ENCODE measurements at regions not wholly inside any gene's neighbourhood (a gene's known extent, or its start where the extent isn't known, plus 50 kb on each side); places are given as distances from the start of the nearest gene placed in this dataset.

DNA sequence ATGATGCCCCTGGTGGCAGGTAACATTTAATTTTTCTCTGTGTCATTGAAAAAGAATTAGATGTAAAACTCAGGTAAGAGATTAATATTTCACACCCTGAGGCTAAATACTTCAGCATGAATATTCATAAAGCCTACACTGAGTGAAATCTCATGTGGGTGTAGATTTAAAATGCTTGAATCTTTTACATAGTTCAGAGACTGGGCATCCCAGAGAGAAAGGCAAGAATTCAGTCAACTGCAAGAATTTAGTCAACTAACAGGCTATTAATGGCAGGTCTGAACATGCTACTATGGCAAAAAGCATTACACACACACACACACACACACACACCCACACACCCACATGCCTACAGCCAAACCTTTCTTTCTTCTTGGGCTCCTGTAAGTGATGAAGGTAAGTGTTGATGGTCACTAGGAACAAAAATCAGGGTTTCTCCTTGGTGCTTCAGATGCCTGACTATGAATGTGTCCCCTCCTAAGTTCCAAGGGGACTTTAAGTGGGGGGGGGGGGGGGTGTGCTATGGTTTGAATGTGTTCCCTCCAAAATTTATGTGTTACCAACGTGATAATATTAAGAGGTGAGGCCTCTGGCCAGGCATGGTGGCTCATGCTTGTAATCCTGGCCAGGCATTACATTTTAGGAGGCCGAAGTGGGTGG lies 63.7 kb upstream of the PSMD7 start:
- Histone ChIP-seq H3K9ac (ENCODE audit: insufficient read depth in 1 of 2, low read length in 2 of 2) (no peak overlapping the region), H3K4me3 (no peak overlapping the region), H3K27me3 (ENCODE audit: control insufficient read depth in 3 of 3, insufficient read depth in 3 of 3, low read length in 2 of 3) (no peaks in the 10 kb centered on the region), H3K36me3 (ENCODE audit: control insufficient read depth in 4 of 4, insufficient read depth in 4 of 4, low read length in 4 of 4) (no peaks in the 10 kb centered on the region), H3K27ac (ENCODE audit: low read depth in 1 of 2, low read length in 1 of 2) (no peak overlapping the region), H3K9me3 (ENCODE audit: control insufficient read depth in 4 of 4, insufficient read depth in 3 of 4, low read length in 3 of 4) (no peaks in the 10 kb centered on the region), H3K4me1 (ENCODE audit: control insufficient read depth in 5 of 5, insufficient read depth in 5 of 5, low read length in 5 of 5) (no peaks in the 10 kb centered on the region)
- TF ChIP-seq, protein P1, sequence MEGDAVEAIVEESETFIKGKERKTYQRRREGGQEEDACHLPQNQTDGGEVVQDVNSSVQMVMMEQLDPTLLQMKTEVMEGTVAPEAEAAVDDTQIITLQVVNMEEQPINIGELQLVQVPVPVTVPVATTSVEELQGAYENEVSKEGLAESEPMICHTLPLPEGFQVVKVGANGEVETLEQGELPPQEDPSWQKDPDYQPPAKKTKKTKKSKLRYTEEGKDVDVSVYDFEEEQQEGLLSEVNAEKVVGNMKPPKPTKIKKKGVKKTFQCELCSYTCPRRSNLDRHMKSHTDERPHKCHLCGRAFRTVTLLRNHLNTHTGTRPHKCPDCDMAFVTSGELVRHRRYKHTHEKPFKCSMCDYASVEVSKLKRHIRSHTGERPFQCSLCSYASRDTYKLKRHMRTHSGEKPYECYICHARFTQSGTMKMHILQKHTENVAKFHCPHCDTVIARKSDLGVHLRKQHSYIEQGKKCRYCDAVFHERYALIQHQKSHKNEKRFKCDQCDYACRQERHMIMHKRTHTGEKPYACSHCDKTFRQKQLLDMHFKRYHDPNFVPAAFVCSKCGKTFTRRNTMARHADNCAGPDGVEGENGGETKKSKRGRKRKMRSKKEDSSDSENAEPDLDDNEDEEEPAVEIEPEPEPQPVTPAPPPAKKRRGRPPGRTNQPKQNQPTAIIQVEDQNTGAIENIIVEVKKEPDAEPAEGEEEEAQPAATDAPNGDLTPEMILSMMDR (IDR thresholded peaks at IDR 0.05; ENCODE audit: control extremely low read depth, extremely low read depth): no peak
- DNase-seq: no peak
- ATAC-seq (ENCODE audit: insufficient read depth, low FRiP score): no peak
- 78 to 79% methylated on average over 2 of the region's 2 CpGs for WGBS, 2 donors

DNA sequence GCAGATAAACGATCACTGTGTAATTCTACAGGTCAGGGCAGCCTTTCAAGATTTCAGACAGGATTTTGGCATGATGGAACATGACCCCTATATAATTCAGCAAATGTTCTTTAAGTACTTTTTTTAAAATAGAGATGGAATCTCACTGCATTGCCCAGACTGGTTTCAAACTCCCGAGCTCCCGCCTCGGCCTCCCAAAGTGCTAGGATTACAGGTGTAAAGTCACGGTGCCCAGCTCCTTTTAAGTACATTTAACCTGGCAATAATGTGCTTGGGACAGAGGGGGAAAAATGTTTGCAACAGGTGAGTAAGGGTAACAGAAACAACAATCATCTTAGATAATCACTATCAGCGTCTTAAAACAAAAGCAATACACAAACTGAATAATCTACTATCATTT lies 66.5 kb upstream of the PSMD7 start:
- Histone ChIP-seq H3K27me3 (ENCODE audit: control insufficient read depth in 3 of 3, insufficient read depth in 3 of 3, low read length in 2 of 3) (no peaks in the 10 kb centered on the region), H3K9me3 (ENCODE audit: control insufficient read depth in 4 of 4, insufficient read depth in 3 of 4, low read length in 3 of 4) (no peaks in the 10 kb centered on the region), H3K36me3 (ENCODE audit: control insufficient read depth in 4 of 4, insufficient read depth in 4 of 4, low read length in 4 of 4) (no peaks in the 10 kb centered on the region), H3K27ac (ENCODE audit: low read depth in 1 of 2, low read length in 1 of 2) (no peak overlapping the region), H3K4me1 (ENCODE audit: control insufficient read depth in 5 of 5, insufficient read depth in 5 of 5, low read length in 5 of 5) (peaks cover 0 to 12% (median 4%) of the 10 kb centered on the region in 5 donors), H3K9ac (ENCODE audit: insufficient read depth in 1 of 2, low read length in 2 of 2) (no peak overlapping the region), H3K4me3 (no peak overlapping the region)
- no peak for DNase-seq
- TF ChIP-seq, protein P1 (IDR thresholded peaks at IDR 0.05; ENCODE audit: control extremely low read depth, extremely low read depth): no peak
- 84 to 90% methylated on average over 6 of the region's 6 CpGs for WGBS, 2 donors
- no peak for ATAC-seq (ENCODE audit: insufficient read depth, low FRiP score)

DNA sequence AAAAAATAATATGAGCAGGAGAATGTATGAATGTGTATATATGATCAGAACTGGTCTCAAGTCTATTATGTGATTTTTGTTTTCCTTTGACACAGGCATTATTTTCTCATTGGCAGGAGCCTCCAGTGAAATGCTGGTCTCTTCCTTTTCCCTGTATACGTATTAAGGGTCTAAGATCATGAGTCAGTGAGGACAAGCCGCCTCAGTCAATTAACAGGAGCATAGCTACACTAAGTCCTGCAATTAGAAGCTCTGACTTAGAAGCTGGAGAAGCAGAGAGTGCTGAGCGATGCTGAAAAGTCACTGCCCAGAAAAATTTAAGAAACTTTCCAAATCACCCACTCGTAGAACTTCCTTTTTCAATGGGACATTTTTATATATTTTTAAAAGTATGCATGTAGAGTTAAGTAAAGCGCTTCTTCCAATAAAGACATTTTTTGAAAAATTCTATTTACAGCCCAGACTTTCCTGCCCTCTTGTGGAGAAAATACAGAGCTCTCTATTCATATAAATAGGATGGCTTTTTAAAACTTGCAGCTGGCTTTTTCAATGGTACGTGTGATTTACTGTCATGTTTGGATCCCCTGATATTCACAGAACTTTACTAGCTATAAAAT lies 70.2 kb upstream of the PSMD7 start:
- DNase-seq (peak in 2 of 3 donors; percentile 88 to 89), ATAC-seq (ENCODE audit: insufficient read depth, low FRiP score) (no peak)
- Histone ChIP-seq H3K27me3 (ENCODE audit: control insufficient read depth in 3 of 3, insufficient read depth in 3 of 3, low read length in 2 of 3) (no peaks in the 10 kb centered on the region), H3K36me3 (ENCODE audit: control insufficient read depth in 4 of 4, insufficient read depth in 4 of 4, low read length in 4 of 4) (no peaks in the 10 kb centered on the region), H3K4me1 (ENCODE audit: control insufficient read depth in 5 of 5, insufficient read depth in 5 of 5, low read length in 5 of 5) (peaks cover 0 to 31% (median 4%) of the 10 kb centered on the region in 5 donors), H3K9ac (ENCODE audit: insufficient read depth in 1 of 2, low read length in 2 of 2) (no peak overlapping the region), H3K4me3 (no peak overlapping the region), H3K9me3 (ENCODE audit: control insufficient read depth in 4 of 4, insufficient read depth in 3 of 4, low read length in 3 of 4) (no peaks in the 10 kb centered on the region), H3K27ac (ENCODE audit: low read depth in 1 of 2, low read length in 1 of 2) (no peak overlapping the region)
- WGBS, 2 donors: 37 to 48% methylated on average over 6 of the region's 6 CpGs
- TF ChIP-seq, protein P1 (IDR thresholded peaks at IDR 0.05; ENCODE audit: control extremely low read depth, extremely low read depth): no peak

Measured in lung (tissue), 11 donors.